ENCODE measurements at regions not wholly inside any gene's neighbourhood (a gene's known extent, or its start where the extent isn't known, plus 50 kb on each side); places are given as distances from the start of the nearest gene placed in this dataset.

DNA sequence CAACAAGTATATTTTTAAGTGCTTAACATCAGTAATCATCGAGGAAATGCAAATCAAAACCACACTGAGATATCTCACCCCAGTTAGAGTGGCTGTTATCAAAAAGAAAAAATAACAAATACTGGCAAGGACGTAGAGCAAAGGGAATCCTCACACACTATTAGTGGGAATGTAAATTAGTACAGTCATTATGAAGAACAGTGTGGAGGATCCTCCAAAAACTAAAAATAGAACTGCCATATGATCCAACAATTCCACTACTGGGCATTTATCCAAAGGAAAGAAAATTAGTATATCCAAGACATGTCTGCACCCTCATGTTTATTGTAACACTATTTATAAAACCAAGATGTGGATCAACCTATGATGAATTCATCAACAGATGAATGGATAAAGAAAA is 149.0 kb upstream of the PWP1 start:
- H3K36me3 Mint-ChIP-seq (ENCODE audit: insufficient read depth in 1 of 3, low read depth in 3 of 3) = no peaks in the 10 kb centered on the region
- Histone ChIP-seq H4K8ac (replicated peaks; ENCODE audit: insufficient read length, low read depth, low read length) (no peak overlapping the region), H2BK12ac (ENCODE audit: insufficient read length, low read depth, low read length) (no peak overlapping the region), H3T11ph (ENCODE audit: low read length) (no peak overlapping the region), H3K18ac (ENCODE audit: insufficient read length, low read depth, low read length) (no peak overlapping the region), H3K4me1 (ENCODE audit: insufficient read depth, low read length) (no peaks in the 10 kb centered on the region; the same call in 1 of the 2 replicates), H3K23ac (ENCODE audit: insufficient read length, low read depth, low read length) (no peak overlapping the region), H2BK120ac (ENCODE audit: low read depth, low read length, poor library complexity, severe bottlenecking) (no peak overlapping the region), H2BK20ac (ENCODE audit: low read depth, low read length, poor library complexity, severe bottlenecking) (no peak overlapping the region), H3K79me1 (ENCODE audit: insufficient read depth, low read depth, low read length, poor library complexity, severe bottlenecking) (no peaks in the 10 kb centered on the region), H4K20me1 (ENCODE audit: control insufficient read depth, insufficient read depth, insufficient read length) (no peaks in the 10 kb centered on the region), H3K14ac (ENCODE audit: insufficient read depth, low read length) (no peak overlapping the region), H3K27ac (ENCODE audit: insufficient read length, low read depth, low read length) (no peak overlapping the region), H3K9me3 (ENCODE audit: control insufficient read depth, low read depth, low read length) (no peaks in the 10 kb centered on the region), H3K4ac (ENCODE audit: low read depth, low read length) (no peak overlapping the region), H2AFZ (ENCODE audit: low read length) (no peak overlapping the region), H2BK15ac (ENCODE audit: low read depth, low read length) (no peak overlapping the region), H2BK5ac (ENCODE audit: insufficient read length, low read length) (no peak overlapping the region), H2AK5ac (ENCODE audit: insufficient read length, low read length) (no peak overlapping the region), H3K23me2 (ENCODE audit: insufficient read length, low read depth, low read length, poor library complexity, severe bottlenecking) (no peaks in the 10 kb centered on the region), H3K27me3 (ENCODE audit: insufficient read depth, low read length) (no peaks in the 10 kb centered on the region), H3K4me2 (ENCODE audit: insufficient read depth, insufficient read length, low read length) (no peak overlapping the region), H4K91ac (ENCODE audit: insufficient read length, low read depth, low read length) (no peak overlapping the region), H3K56ac (ENCODE audit: insufficient read length, low read depth, low read length) (no peak overlapping the region), H4K5ac (ENCODE audit: insufficient read length, low read depth, low read length) (no peak overlapping the region), H3K79me2 (ENCODE audit: insufficient read depth, low read length) (no peaks in the 10 kb centered on the region), H3K9ac (ENCODE audit: extremely low read depth, insufficient read length, low read length) (no peak overlapping the region)
- no peaks in the 10 kb centered on the region for H3K27me3 Mint-ChIP-seq (ENCODE audit: low read depth)
- H3K4me3 Mint-ChIP-seq = no peak overlapping the region
- peaks cover 3 to 19% of the 10 kb centered on the region in 2 experiments; a peak in 3 of 4 replicates for H3K4me1 Mint-ChIP-seq
- no CpG with 5 or more reads among the region's 2 CpGs for WGBS (ENCODE audit: extremely low coverage, insufficient read length, low lambda C conversion rate)
- DNase-seq = no peak
- no peak overlapping the region for H3K27ac Mint-ChIP-seq
- H3K9me3 Mint-ChIP-seq = no peaks in the 10 kb centered on the region; a peak in 2 of 5 replicates
- TF ChIP-seq, protein P1, sequence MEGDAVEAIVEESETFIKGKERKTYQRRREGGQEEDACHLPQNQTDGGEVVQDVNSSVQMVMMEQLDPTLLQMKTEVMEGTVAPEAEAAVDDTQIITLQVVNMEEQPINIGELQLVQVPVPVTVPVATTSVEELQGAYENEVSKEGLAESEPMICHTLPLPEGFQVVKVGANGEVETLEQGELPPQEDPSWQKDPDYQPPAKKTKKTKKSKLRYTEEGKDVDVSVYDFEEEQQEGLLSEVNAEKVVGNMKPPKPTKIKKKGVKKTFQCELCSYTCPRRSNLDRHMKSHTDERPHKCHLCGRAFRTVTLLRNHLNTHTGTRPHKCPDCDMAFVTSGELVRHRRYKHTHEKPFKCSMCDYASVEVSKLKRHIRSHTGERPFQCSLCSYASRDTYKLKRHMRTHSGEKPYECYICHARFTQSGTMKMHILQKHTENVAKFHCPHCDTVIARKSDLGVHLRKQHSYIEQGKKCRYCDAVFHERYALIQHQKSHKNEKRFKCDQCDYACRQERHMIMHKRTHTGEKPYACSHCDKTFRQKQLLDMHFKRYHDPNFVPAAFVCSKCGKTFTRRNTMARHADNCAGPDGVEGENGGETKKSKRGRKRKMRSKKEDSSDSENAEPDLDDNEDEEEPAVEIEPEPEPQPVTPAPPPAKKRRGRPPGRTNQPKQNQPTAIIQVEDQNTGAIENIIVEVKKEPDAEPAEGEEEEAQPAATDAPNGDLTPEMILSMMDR (conservative IDR thresholded peaks at IDR 0.05) = no peak

Measured in H9 (cell line).